ENCODE measurements at regions not wholly inside any gene's neighbourhood (a gene's known extent, or its start where the extent isn't known, plus 50 kb on each side); places are given as distances from the start of the nearest gene placed in this dataset.
"Not testable (repeated sequence)": the region's sequence is repeated elsewhere in the genome, so short reads cannot be mapped to it uniquely, and the experiment has no call there.

GRCh38 chr4:129254126-129254525 lies 158.2 kb downstream of the C4orf33 start:
- DNase-seq (ENCODE audit: low read depth in 2 of 2), result no peak

GRCh38 chr4:129254526-129254925 lies 158.6 kb downstream of the C4orf33 start:
- no peak for DNase-seq (ENCODE audit: low read depth in 2 of 2)

- DNase-seq (ENCODE audit: low read depth in 2 of 2), result no peak
Measured at GRCh38 chr4:129261584-129261983, 165.6 kb downstream of the C4orf33 start.

- DNase-seq (ENCODE audit: low read depth in 2 of 2), result no peak
Measured at GRCh38 chr4:129264008-129264657, 168.2 kb downstream of the C4orf33 start.

GRCh38 chr4:129278868-129279267 lies 182.9 kb downstream of the C4orf33 start:
- DNase-seq (ENCODE audit: low read depth in 2 of 2), result no peak

- no peak for DNase-seq (ENCODE audit: low read depth in 2 of 2)
Measured at GRCh38 chr4:129282293-129282692, 186.3 kb downstream of the C4orf33 start.

GRCh38 chr4:129292194-129292593 lies 196.2 kb downstream of the C4orf33 start:
- DNase-seq (ENCODE audit: low read depth in 2 of 2), result not testable (repeated sequence)

GRCh38 chr4:129314781-129315180 lies 218.8 kb downstream of the C4orf33 start:
- no peak for DNase-seq (ENCODE audit: low read depth in 2 of 2)

GRCh38 chr4:129322920-129323319 lies 227.0 kb downstream of the C4orf33 start:
- DNase-seq (ENCODE audit: low read depth in 2 of 2), result no peak

- no peak for DNase-seq (ENCODE audit: low read depth in 2 of 2)
Measured at GRCh38 chr4:129323658-129324057, 227.7 kb downstream of the C4orf33 start.

- no peak for DNase-seq (ENCODE audit: low read depth in 2 of 2)
Measured at GRCh38 chr4:129326571-129327460, 230.9 kb downstream of the C4orf33 start.

- no peak for DNase-seq (ENCODE audit: low read depth in 2 of 2)
Measured at GRCh38 chr4:129327637-129328036, 231.7 kb downstream of the C4orf33 start.

- DNase-seq (ENCODE audit: low read depth in 2 of 2), result no peak
Measured at GRCh38 chr4:129328162-129328561, 232.2 kb downstream of the C4orf33 start.

GRCh38 chr4:129334136-129334535 lies 238.2 kb downstream of the C4orf33 start:
- no peak for DNase-seq (ENCODE audit: low read depth in 2 of 2)

- DNase-seq (ENCODE audit: low read depth in 2 of 2), result no peak
Measured at GRCh38 chr4:129335276-129335675, 239.3 kb downstream of the C4orf33 start.

- no peak for DNase-seq (ENCODE audit: low read depth in 2 of 2)
Measured at GRCh38 chr4:129335818-129336217, 239.9 kb downstream of the C4orf33 start.

GRCh38 chr4:129336457-129337227 lies 240.7 kb downstream of the C4orf33 start:
- DNase-seq (ENCODE audit: low read depth in 2 of 2), result no peak

- DNase-seq (ENCODE audit: low read depth in 2 of 2), result no peak
Measured at GRCh38 chr4:129337228-129337620, 241.3 kb downstream of the C4orf33 start.

GRCh38 chr4:129342819-129343408 lies 247.0 kb downstream of the C4orf33 start:
- DNase-seq (ENCODE audit: low read depth in 2 of 2), result no peak

GRCh38 chr4:129344058-129344457 lies 248.1 kb downstream of the C4orf33 start:
- DNase-seq (ENCODE audit: low read depth in 2 of 2), result no peak

- no peak for DNase-seq (ENCODE audit: low read depth in 2 of 2)
Measured at GRCh38 chr4:129345609-129346008, 249.7 kb downstream of the C4orf33 start.

GRCh38 chr4:129346036-129346435 lies 250.1 kb downstream of the C4orf33 start:
- DNase-seq (ENCODE audit: low read depth in 2 of 2), result no peak
